AG20443 (cell line): ENCODE measurements at regions not wholly inside any gene's neighbourhood (a gene's known extent, or its start where the extent isn't known, plus 50 kb on each side); places are given as distances from the start of the nearest gene placed in this dataset.

Experiments
- DNase-seq: peaks from one replicate; pipeline ENCODE4 v3.0.0; 2012; ENCODE audit warnings: low spot score, mixed read lengths

DNA sequence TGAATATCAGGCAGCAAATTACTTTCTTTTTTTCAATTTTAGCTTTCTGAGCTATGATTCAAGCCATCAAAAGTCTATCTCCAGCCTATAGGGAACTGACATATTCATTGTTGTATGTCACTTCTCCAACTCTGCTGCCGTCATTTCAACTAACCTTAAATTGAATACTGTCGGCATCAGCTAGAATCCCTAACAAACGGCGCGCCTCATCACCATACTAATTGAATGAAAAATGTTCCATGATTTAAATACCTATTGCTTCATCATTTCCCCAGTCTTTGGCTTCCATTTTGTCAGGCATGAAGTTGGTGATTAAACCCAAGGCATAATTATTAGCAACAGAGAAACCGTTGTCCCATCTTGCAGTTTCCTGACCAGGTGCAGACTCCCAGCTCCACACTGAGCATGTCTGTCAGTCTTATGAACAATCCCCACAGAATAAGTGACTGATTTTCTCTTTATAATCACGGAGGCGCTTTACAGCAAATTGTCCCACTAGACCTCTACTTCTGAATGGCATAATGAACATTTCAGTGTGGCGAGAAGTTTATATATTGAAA is 83.5 kb upstream of the NPY start:
- no peak for DNase-seq

DNA sequence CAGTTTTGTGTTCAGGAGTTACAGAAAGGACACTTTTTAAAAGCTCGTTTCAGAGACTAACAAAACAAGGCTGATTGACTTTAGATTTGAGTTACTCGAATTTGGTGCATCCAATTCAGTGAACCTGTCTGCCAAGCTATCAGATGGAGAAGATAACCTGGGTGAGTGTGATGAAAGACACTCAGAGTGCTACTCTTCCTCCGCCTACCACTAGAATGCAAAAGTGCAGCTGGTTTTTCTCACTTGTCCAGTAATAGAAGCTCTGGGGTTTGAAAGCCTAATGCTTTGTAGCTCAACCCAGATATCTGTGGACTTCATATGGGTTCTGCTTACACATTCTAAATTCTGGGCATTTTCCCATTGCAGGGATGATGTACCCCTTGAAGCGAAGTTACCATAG is 82.8 kb upstream of the NPY start:
- DNase-seq = no peak

DNA sequence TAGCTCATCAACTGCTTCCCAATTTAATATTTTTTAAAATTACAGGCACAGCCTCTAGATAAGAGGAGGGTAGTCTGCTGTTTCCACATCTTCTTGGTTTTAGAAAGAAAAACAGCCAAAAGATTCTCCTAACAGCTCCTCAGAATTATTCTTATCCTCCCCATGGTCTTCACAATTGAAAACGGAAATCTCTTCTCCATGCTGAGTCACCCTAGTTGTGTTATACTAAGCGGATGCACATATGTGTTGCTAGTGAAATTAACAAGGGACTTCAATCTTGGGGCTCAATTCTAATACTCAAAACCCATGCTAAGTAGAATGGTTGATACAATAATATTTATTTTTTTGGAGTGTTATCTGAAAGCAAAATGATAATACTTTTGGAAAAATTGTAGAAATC is 71.9 kb upstream of the NPY start:
- DNase-seq = no peak

DNA sequence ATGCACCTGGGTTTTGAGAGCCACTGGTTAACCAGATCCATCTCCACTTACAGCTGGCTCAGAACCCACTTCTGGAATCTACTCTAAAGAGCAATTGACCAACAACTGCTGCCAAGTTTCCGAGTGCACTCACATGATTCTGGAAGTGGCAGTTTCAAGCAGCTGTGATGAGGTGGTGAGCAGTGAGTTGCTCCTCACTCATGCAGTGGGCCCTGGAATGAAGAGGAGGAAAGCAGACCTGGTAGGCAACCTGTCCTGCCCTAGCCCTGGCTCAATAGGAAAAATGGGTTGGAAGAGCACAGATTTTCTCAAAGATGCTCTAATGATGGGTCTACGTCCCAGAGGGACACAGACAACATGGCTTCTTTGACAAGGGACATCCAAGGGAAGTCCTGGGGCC is 70.7 kb upstream of the NPY start:
- DNase-seq = no peak

DNA sequence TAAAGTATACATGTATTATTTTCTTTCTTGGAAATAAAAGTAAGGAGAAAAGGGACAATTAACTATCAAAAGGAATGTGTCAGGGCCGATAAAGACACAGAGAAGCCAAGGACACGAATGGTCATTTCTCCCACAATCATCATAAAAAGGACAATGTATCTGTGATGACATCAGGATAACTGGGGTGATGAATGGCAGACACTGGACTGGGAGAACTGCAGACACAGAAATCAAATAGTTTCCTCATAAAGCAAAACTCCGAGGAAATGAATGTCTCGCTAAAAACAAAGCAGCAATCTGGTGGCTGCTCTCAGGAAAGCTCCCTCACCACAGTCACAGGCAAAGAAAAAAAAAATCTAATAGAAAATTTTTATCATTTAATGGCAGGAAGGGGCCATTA is 69.3 kb upstream of the NPY start:
- no peak for DNase-seq

DNA sequence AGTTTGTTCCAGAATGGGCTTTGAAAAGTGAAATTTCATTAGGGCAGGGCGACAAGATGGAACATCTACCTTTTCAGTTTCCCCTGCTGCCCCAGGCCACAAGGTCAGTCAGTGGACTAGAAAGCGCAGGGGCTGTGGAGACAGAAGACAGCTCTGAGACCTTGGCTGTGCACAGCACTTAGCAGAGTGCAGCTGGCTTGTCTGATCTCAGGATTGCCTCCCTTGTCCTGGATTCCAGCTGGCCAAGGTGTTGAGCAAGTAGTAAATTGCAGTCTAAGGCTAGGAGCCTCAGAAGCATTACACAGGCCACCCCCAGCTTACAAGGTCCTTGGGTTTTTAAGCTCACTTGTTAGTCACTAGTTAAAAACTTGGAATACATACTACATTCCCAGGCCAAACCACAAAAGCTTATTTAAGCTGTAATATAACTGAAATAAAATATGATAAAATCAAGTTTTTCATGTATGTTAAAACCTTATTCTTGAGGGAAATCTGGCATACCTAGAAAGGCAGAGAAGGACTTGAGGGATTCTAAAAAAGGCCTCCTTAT is 67.3 kb upstream of the NPY start:
- DNase-seq = no peak

DNA sequence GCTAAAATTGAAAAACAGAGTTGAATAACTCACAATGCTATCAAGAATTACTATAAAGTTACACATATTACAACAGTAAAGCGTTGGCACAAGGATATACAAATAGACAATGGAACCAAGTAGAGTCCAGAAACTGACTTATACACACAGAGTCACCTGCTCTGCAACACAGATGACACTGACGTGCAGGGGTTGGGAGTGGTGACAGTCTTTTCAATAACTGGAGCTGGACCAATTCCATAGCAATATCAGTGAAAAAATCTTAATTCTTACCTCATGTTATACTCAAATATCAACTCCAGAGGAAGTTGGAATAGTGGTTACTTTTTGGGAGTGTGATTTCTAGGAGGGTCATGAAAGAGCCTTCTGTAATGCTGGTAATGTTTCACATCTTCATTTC is 62.5 kb upstream of the NPY start:
- no peak for DNase-seq

DNA sequence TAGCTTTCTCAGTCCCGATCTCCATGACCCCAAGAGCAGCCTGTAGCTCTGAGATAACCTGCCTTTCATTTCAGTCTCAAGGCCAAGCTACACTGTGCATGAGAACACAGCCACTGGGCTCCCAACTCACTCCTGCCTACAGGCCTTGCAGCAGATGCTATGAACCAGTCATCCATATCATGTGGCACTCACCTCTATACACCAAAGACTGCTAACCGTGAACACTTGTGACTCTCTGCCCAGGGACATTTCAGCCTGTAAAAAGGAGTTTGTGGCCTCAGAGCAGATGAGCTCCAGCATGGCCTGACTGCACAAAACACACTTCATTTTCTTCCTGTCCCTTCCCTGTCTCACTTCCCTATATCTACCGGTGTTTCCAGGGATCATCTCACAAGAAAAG is 56.9 kb upstream of the NPY start:
- no peak for DNase-seq

DNA sequence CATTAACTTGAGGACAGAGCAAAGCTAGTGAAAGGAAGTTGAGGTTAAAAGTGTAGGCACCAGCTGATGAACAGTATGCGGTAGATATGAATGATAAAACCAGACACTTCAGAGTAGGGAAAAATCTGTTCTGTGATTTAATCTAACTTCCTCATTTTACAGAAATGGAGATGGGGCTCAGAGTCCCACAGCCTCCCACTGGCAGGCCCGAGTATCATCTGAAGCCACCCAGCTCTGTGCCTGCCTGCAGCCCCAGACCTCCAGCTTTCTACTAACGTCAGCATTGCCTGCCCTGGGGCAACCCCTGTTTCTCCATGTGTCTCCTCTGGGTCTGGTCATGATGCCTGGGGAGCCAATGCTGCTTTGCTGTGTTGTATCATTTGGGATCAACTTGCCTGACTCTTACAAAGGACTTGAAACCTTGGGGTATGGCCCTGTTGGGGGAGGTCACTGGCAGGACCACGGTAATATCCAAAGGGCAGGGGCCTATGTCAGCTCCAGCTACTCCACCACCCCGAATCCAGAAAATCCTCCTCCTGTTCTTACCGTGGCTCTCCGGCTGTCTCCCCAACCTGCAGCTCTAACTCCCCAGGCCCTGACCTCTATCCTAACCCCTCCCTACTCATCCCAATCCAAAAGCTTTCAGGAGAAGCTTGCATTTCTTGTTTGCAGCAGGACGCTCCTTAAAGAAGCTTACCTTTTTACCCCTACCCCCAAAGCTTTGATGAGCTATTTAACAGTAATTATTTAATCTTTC is 56.2 kb upstream of the NPY start:
- no peak for DNase-seq

DNA sequence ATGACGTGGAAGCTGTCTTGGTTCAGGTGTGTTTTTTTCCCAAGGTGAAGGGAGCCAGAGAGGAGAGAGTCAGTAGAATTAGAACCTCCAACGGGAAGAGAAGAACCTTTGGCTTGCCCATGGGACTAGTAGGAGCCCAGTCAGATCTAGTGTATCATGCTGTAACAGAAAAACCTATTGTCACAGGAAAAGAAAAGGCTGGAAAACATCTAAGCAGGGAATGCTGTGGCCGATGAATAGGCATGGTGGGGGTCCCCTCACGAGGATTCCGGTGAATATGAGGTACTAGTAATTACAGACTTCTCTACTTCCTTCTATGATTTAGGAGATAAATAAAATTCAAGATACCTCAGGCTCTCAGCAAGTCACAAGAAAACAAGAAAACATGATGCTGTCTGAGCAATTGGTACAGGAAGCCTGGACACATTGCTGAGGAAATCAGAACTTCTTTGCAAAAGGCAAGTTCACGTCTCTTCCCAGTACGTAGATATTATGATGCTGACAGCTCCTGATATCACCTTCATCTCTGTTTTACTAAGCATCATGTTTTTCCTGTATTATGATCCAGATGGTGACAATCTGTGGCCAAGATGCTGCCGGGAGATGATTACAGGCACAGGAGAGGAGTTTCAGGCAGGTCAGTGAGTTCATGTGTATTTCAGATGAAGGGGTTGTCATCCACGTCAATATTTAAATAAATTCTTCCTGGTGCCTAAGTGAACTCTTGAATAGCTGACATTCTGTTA is 54.3 kb upstream of the NPY start:
- no peak for DNase-seq

DNA sequence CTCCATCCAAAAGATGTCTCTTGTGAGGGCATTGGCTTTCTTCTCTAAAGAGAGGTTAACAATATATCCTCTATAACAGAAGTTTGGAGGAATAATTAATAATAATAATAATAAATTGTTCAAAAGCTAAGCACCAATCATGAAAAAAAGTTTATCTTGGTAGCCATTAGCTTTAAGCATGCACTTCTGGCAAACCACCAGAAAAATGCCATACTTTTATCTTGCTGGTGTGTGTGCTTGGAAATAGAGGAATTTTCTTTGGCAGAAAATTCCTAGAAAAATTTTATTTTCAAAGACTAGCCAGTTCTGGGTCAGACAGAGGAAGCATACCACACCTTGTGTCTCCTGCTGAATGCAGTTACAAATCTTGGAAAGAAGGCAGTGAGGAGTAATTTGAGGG is 52.5 kb upstream of the NPY start:
- DNase-seq = no peak

DNA sequence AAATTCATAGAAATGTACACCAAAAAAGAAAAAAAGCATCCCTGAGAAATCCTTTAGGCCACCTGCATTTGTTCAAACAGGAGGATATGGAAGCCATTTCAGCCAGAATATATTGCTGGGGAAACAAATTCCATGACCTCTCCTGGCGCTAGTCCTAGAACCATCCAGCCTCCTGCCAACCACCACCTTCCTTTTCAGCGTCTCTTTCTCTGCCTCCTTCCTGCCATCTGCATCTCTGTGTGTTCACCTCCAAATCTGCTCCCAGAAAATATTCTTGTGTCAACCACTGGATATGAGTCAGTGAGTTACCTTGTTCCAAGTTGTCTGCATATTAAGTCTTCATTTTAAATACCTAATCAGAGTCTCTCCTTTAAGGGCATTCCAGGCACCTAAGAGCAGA is 50.6 kb upstream of the NPY start:
- no peak for DNase-seq
